Mesenchymal stem cell (in vitro differentiated cells and primary cell): ENCODE measurements at regions not wholly inside any gene's neighbourhood (a gene's known extent, or its start where the extent isn't known, plus 50 kb on each side); places are given as distances from the start of the nearest gene placed in this dataset.

Experiments used
- DNase-seq: peaks from one replicate; pipeline ENCODE4 v3.0.0-alpha.2; 2013
- H2AFZ ChIP-seq: one replicate; pipeline ENCODE4 v1.6.1; 2013; ENCODE audit warnings: low read depth, mild to moderate bottlenecking, control low read depth, inconsistent platforms, low read length, moderate library complexity
- H2AK5ac ChIP-seq: 2 replicates; pipeline ENCODE4 v1.6.1; 2013; ENCODE audit warnings: low read length, moderate library complexity, mild to moderate bottlenecking, inconsistent platforms; ENCODE audit not compliant: severe bottlenecking
- H2BK120ac ChIP-seq: one replicate; pipeline ENCODE4 v1.6.1; 2013; ENCODE audit warnings: low read depth, mild to moderate bottlenecking, inconsistent platforms, low read length, moderate library complexity
- H2BK12ac ChIP-seq, 2 experiments: one replicate each; pipeline ENCODE4 v1.6.1; 2013; ENCODE audit warnings: inconsistent platforms in 2 of 2, low read length in 2 of 2, mild to moderate bottlenecking in 2 of 2, moderate library complexity in 2 of 2, control low read depth in 1 of 2
- H2BK15ac ChIP-seq: one replicate; pipeline ENCODE4 v1.6.1; 2013; ENCODE audit warnings: mild to moderate bottlenecking, low read depth, inconsistent platforms; ENCODE audit not compliant: poor library complexity, severe bottlenecking
- H2BK5ac ChIP-seq: 2 replicates; pipeline ENCODE4 v1.6.1; 2013; ENCODE audit warnings: low read depth, mild to moderate bottlenecking, low read length, control low read depth, inconsistent platforms; ENCODE audit not compliant: poor library complexity, severe bottlenecking
- H3K14ac ChIP-seq, 2 experiments: one replicate each; pipeline ENCODE4 v1.6.1; 2013; ENCODE audit warnings: inconsistent platforms in 2 of 2, low read length in 2 of 2, control low read depth in 1 of 2, mild to moderate bottlenecking in 1 of 2, moderate library complexity in 1 of 2
- H3K18ac ChIP-seq, 2 experiments: one replicate each; pipeline ENCODE4 v1.6.1; 2013; ENCODE audit warnings: inconsistent platforms in 2 of 2, low read length in 2 of 2, control low read depth in 1 of 2, low read depth in 1 of 2, mild to moderate bottlenecking in 1 of 2
- H3K23ac ChIP-seq, 2 experiments: one replicate each; pipeline ENCODE4 v1.6.1; 2013; ENCODE audit warnings: inconsistent platforms in 2 of 2, low read length in 2 of 2, mild to moderate bottlenecking in 2 of 2, moderate library complexity in 2 of 2, control low read depth in 1 of 2
- H3K27ac ChIP-seq: 2 replicates; pipeline ENCODE4 v1.5.1; 2013; ENCODE audit warnings: mild to moderate bottlenecking, moderate library complexity, low read length, control low read depth, inconsistent platforms; ENCODE audit not compliant: poor library complexity, severe bottlenecking
- H3K27me3 ChIP-seq, 2 experiments: 2 replicates each; pipeline versions ENCODE4 v1.6.1 to v1.7.0; 2013; ENCODE audit warnings: low read length in 2 of 2, mild to moderate bottlenecking in 2 of 2, moderate library complexity in 2 of 2, control low read depth in 1 of 2, inconsistent platforms in 1 of 2; ENCODE audit not compliant: control insufficient read depth in 1 of 2, insufficient read depth in 1 of 2
- H3K36me3 ChIP-seq, 2 experiments: 2 replicates each; pipeline versions ENCODE4 v1.6.1 to v1.7.0; 2013; ENCODE audit warnings: low read length in 2 of 2, control low read depth in 1 of 2, inconsistent platforms in 1 of 2, low read depth in 1 of 2, mild to moderate bottlenecking in 1 of 2; ENCODE audit not compliant: insufficient read depth in 2 of 2, control insufficient read depth in 1 of 2
- H3K4ac ChIP-seq, 2 experiments: one replicate each; pipeline ENCODE4 v1.6.1; 2013; ENCODE audit warnings: inconsistent platforms in 2 of 2, low read length in 2 of 2, mild to moderate bottlenecking in 2 of 2, moderate library complexity in 2 of 2, control low read depth in 1 of 2, low read depth in 1 of 2
- H3K4me1 ChIP-seq: 2 replicates; pipeline ENCODE4 v1.6.1; 2013; ENCODE audit warnings: low read depth, low read length, control low read depth; ENCODE audit not compliant: control insufficient read depth, insufficient read depth
- H3K4me2 ChIP-seq: 2 replicates; pipeline ENCODE4 v1.6.1; 2013; ENCODE audit warnings: low read length, mild to moderate bottlenecking, inconsistent platforms; ENCODE audit not compliant: poor library complexity, severe bottlenecking
- H3K4me3 ChIP-seq, 2 experiments: 2 replicates each; pipeline versions ENCODE4 v1.5.1 to v1.7.0; 2013; ENCODE audit warnings: low read length in 2 of 2, mild to moderate bottlenecking in 2 of 2, control low read depth in 1 of 2, low read depth in 1 of 2; ENCODE audit not compliant: insufficient read depth in 1 of 2
- H3K79me1 ChIP-seq: replicated peaks from 2 replicates; pipeline ENCODE4 v1.6.1; 2013; ENCODE audit warnings: mild to moderate bottlenecking, control low read depth, low read length, inconsistent platforms; ENCODE audit not compliant: poor library complexity, severe bottlenecking
- H3K9ac ChIP-seq: 2 replicates; pipeline ENCODE4 v1.7.0; 2013; ENCODE audit warnings: mild to moderate bottlenecking, low read length, moderate library complexity
- H3K9me3 ChIP-seq: 2 replicates; pipeline ENCODE4 v1.7.0; 2013; ENCODE audit warnings: mild to moderate bottlenecking, low read length; ENCODE audit not compliant: control insufficient read depth
- H4K8ac ChIP-seq: one replicate; pipeline ENCODE4 v1.6.1; 2013; ENCODE audit warnings: inconsistent platforms, mild to moderate bottlenecking, low read length, moderate library complexity
- H4K91ac ChIP-seq: one replicate; pipeline ENCODE4 v1.6.1; 2013; ENCODE audit warnings: mild to moderate bottlenecking, low read length, inconsistent platforms
- WGBS: methylation state at CpG from one replicate; pipeline ENCODE4 v1.1.7; 2013; ENCODE audit warnings: mixed read lengths; 5-methylcytosine and 5-hydroxymethylcytosine counted together

DNA sequence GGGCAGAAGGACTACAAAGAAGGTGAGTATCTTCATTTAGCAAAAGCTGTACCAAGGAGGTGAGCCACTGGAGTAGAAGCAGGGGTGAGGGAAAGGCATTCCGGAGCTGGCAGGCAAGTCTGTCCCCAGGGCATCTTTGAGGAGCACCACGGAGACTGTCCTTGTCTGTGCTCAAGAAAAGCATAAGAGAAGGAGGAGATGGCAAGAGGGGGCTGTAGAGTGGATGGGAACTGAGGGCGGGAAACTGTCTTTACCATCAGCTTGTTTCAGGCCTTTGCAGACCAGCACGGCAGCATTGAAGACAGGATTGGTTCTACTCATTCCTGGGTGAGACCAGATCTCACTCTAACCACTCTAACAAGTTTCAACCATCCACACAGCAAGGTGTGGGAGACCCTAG lies 355.8 kb downstream of the AJAP1 start:
- H3K27me3 ChIP-seq = no peaks in the 10 kb centered on the region
- no peak overlapping the region for H3K9ac ChIP-seq
- no peak for DNase-seq
- H3K14ac ChIP-seq = no peak overlapping the region
- H3K79me1 ChIP-seq = no peaks in the 10 kb centered on the region
- no peak overlapping the region for H3K27ac ChIP-seq
- H2AFZ ChIP-seq = no peak overlapping the region
- no peak overlapping the region for H3K4me3 ChIP-seq
- no peak overlapping the region for H4K91ac ChIP-seq
- H3K18ac ChIP-seq = no peak overlapping the region
- H3K4me2 ChIP-seq = no peak overlapping the region
- no peaks in the 10 kb centered on the region for H3K4me1 ChIP-seq
- H2BK12ac ChIP-seq = no peak overlapping the region
- no peak overlapping the region for H2BK120ac ChIP-seq
- H3K9me3 ChIP-seq = peaks cover 5% of the 10 kb centered on the region
- no peak overlapping the region for H3K4ac ChIP-seq
- H2BK15ac ChIP-seq = no peak overlapping the region
- H3K23ac ChIP-seq = no peak overlapping the region
- no peak overlapping the region for H4K8ac ChIP-seq
- no peak overlapping the region for H2AK5ac ChIP-seq
- H3K36me3 ChIP-seq = no peaks in the 10 kb centered on the region
- no peak overlapping the region for H2BK5ac ChIP-seq
- 91% methylated on average over 4 of the region's 4 CpGs for WGBS

DNA sequence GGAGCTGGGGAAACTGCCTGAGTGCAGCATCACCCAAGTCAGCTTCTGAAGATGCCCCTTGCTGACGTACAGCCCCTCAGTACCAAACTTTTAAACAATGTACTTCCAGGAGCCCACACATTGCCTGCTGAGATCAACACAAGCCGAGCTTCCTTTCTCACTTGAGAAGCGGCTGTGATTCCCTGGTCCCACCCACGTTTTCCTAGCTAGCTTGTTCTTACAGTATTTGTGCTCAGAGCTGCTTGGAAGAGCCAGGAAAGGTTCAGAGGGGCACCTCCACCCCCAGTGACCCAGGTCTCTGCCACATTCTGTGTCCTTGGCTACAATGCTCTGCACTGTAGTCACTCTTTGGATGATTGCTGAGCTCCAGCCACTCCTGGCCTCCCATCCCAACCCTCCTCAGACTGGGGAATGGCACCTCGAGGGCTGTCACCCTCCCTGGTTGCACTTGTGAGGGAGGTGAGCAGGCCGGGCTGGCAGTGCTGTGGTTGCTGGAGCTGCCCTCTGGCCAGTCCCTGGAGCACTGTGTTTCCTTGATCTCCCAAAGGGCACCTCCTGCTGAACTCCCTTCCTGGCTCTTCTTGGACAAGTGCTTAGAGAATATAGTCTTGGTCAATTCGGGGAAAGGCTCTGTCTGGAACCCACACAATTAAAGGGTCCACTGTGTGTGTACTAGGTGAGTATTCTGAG lies 355.1 kb downstream of the AJAP1 start:
- peaks cover 5% of the 10 kb centered on the region for H3K9me3 ChIP-seq
- DNase-seq = no peak
- no peaks in the 10 kb centered on the region for H3K79me1 ChIP-seq
- no peak overlapping the region for H2BK15ac ChIP-seq
- no peaks in the 10 kb centered on the region for H3K27me3 ChIP-seq
- no peak overlapping the region for H3K4me2 ChIP-seq
- no peak overlapping the region for H2BK12ac ChIP-seq
- H3K14ac ChIP-seq = no peak overlapping the region
- no peak overlapping the region for H4K8ac ChIP-seq
- H2AFZ ChIP-seq = no peak overlapping the region
- no peak overlapping the region for H2AK5ac ChIP-seq
- H4K91ac ChIP-seq = no peak overlapping the region
- no peak overlapping the region for H2BK5ac ChIP-seq
- H3K18ac ChIP-seq = no peak overlapping the region
- H3K4me3 ChIP-seq = no peak overlapping the region
- H3K23ac ChIP-seq = no peak overlapping the region
- no peak overlapping the region for H3K27ac ChIP-seq
- H3K9ac ChIP-seq = no peak overlapping the region
- H2BK120ac ChIP-seq = no peak overlapping the region
- no peaks in the 10 kb centered on the region for H3K36me3 ChIP-seq
- no peaks in the 10 kb centered on the region for H3K4me1 ChIP-seq
- 51% methylated on average over 7 of the region's 7 CpGs for WGBS
- H3K4ac ChIP-seq = no peak overlapping the region

DNA sequence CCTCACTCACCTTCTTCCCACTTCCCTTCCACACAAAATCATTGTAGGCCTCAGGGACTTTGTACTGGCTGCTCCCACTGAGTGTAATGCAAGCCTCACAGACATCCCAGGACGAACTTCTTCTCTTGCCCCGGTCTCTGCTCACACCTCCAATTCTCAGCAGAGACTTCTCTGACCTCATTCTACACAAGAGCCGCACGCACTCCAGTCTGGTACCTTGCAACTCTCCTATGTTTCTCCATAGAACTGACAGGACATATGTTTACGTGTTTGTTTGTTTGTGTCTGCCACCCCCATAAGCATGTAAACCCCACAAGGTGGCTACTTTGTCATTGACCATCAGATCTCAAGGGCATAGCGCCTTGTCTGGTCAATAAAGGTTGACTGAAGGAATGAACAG lies 350.8 kb downstream of the AJAP1 start:
- Histone ChIP-seq H2BK5ac (no peak overlapping the region), H3K4me2 (no peak overlapping the region), H2BK120ac (no peak overlapping the region), H3K18ac (no peak overlapping the region), H2AFZ (no peak overlapping the region), H2BK12ac (no peak overlapping the region), H3K27ac (no peak overlapping the region), H3K9me3 (peaks cover 5% of the 10 kb centered on the region), H3K27me3 (no peaks in the 10 kb centered on the region), H3K4ac (no peak overlapping the region), H2BK15ac (no peak overlapping the region), H3K9ac (no peak overlapping the region), H3K4me1 (no peaks in the 10 kb centered on the region), H2AK5ac (no peak overlapping the region), H3K4me3 (no peak overlapping the region), H3K79me1 (no peaks in the 10 kb centered on the region), H4K91ac (no peak overlapping the region), H3K14ac (no peak overlapping the region), H3K23ac (no peak overlapping the region), H3K36me3 (no peaks in the 10 kb centered on the region), H4K8ac (no peak overlapping the region)
- no peak for DNase-seq
- WGBS = 76% methylated on average over 6 of the region's 6 CpGs

DNA sequence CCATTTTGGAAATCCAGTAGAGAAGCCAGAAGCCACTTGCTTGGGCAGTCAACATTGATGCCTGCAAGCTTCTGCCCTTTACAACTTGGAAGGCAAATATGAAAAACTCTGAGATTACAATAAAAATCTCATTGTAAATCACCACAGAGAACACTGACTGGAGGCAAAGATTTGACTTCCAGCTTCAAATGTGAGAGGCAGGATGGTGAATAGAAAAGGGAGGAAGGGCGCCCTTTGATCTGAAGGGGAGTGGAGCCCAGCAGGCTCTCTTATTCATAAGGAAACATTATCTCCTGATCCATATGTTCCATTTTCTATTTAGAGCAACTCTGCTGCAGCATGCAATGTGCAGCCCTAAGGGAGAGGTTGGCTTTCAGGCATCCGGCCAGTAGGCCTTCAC lies 348.3 kb downstream of the AJAP1 start:
- H2BK15ac ChIP-seq = no peak overlapping the region
- no peak overlapping the region for H3K14ac ChIP-seq
- no peaks in the 10 kb centered on the region for H3K27me3 ChIP-seq
- no peaks in the 10 kb centered on the region for H3K36me3 ChIP-seq
- H3K27ac ChIP-seq = no peak overlapping the region
- no peak overlapping the region for H3K9ac ChIP-seq
- H3K4me1 ChIP-seq = no peaks in the 10 kb centered on the region
- H3K79me1 ChIP-seq = no peaks in the 10 kb centered on the region
- no peak overlapping the region for H4K8ac ChIP-seq
- H3K18ac ChIP-seq = no peak overlapping the region
- H2BK12ac ChIP-seq = no peak overlapping the region
- H3K4ac ChIP-seq = no peak overlapping the region
- no peak overlapping the region for H3K4me2 ChIP-seq
- H2AK5ac ChIP-seq = no peak overlapping the region
- 89% methylated on average over 2 of the region's 2 CpGs for WGBS
- H2AFZ ChIP-seq = no peak overlapping the region
- no peak overlapping the region for H3K4me3 ChIP-seq
- H2BK120ac ChIP-seq = no peak overlapping the region
- no peak for DNase-seq
- H3K23ac ChIP-seq = no peak overlapping the region
- no peak overlapping the region for H4K91ac ChIP-seq
- H2BK5ac ChIP-seq = no peak overlapping the region
- peaks cover 8% of the 10 kb centered on the region for H3K9me3 ChIP-seq
